ENCODE measurements at regions not wholly inside any gene's neighbourhood (a gene's known extent, or its start where the extent isn't known, plus 50 kb on each side); places are given as distances from the start of the nearest gene placed in this dataset.
"Not testable (repeated sequence)": the region's sequence is repeated elsewhere in the genome, so short reads cannot be mapped to it uniquely, and the experiment has no call there.

GRCh38 chr10:23535381-23535780 is 96.5 kb downstream of the OTUD1 start:
- no peak for TF ChIP-seq CTCF (IDR thresholded peaks at IDR 0.05; ENCODE audit: partially characterized antibody, unreplicated experiment)
- H3K4me3 Mint-ChIP-seq (ENCODE audit: unreplicated experiment) = no peak overlapping the region
- H3K27me3 Mint-ChIP-seq (ENCODE audit: unreplicated experiment) = no peaks in the 10 kb centered on the region
- H3K27ac Mint-ChIP-seq (ENCODE audit: unreplicated experiment) = no peak overlapping the region
- no peaks in the 10 kb centered on the region for H3K36me3 Mint-ChIP-seq (ENCODE audit: unreplicated experiment)
- no peaks in the 10 kb centered on the region for H3K4me1 Mint-ChIP-seq (ENCODE audit: low read depth, unreplicated experiment)
- DNase-seq = no peak
- H3K9me3 Mint-ChIP-seq (ENCODE audit: unreplicated experiment) = peaks cover 1% of the 10 kb centered on the region

GRCh38 chr10:23538968-23539367 is 100.1 kb downstream of the OTUD1 start:
- no peak for TF ChIP-seq CTCF (IDR thresholded peaks at IDR 0.05; ENCODE audit: partially characterized antibody, unreplicated experiment)
- Mint-ChIP-seq H3K4me1 (ENCODE audit: low read depth, unreplicated experiment) (no peaks in the 10 kb centered on the region), H3K9me3 (ENCODE audit: unreplicated experiment) (peaks cover 1% of the 10 kb centered on the region), H3K36me3 (ENCODE audit: unreplicated experiment) (no peaks in the 10 kb centered on the region), H3K4me3 (ENCODE audit: unreplicated experiment) (no peak overlapping the region), H3K27ac (ENCODE audit: unreplicated experiment) (no peak overlapping the region), H3K27me3 (ENCODE audit: unreplicated experiment) (peaks cover 2% of the 10 kb centered on the region)
- no peak for DNase-seq

- H3K36me3 Mint-ChIP-seq (ENCODE audit: unreplicated experiment) = no peaks in the 10 kb centered on the region
- no peaks in the 10 kb centered on the region for H3K4me1 Mint-ChIP-seq (ENCODE audit: low read depth, unreplicated experiment)
- DNase-seq = no peak
- H3K4me3 Mint-ChIP-seq (ENCODE audit: unreplicated experiment) = no peak overlapping the region
- TF ChIP-seq CTCF (IDR thresholded peaks at IDR 0.05; ENCODE audit: partially characterized antibody, unreplicated experiment) = no peak
- peaks cover 2% of the 10 kb centered on the region for H3K27me3 Mint-ChIP-seq (ENCODE audit: unreplicated experiment)
- H3K27ac Mint-ChIP-seq (ENCODE audit: unreplicated experiment) = no peak overlapping the region
- no peaks in the 10 kb centered on the region for H3K9me3 Mint-ChIP-seq (ENCODE audit: unreplicated experiment)
Measured at GRCh38 chr10:23540401-23541030, 101.6 kb downstream of the OTUD1 start.

GRCh38 chr10:23543691-23544380 is 105.0 kb downstream of the OTUD1 start:
- Mint-ChIP-seq H3K4me3 (ENCODE audit: unreplicated experiment) (no peak overlapping the region), H3K27ac (ENCODE audit: unreplicated experiment) (no peak overlapping the region), H3K36me3 (ENCODE audit: unreplicated experiment) (no peaks in the 10 kb centered on the region), H3K9me3 (ENCODE audit: unreplicated experiment) (no peaks in the 10 kb centered on the region), H3K27me3 (ENCODE audit: unreplicated experiment) (peaks cover 2% of the 10 kb centered on the region), H3K4me1 (ENCODE audit: low read depth, unreplicated experiment) (no peaks in the 10 kb centered on the region)
- no peak for TF ChIP-seq CTCF (IDR thresholded peaks at IDR 0.05; ENCODE audit: partially characterized antibody, unreplicated experiment)
- no peak for DNase-seq

GRCh38 chr10:23545866-23546265 is 107.0 kb downstream of the OTUD1 start:
- H3K4me1 Mint-ChIP-seq (ENCODE audit: low read depth, unreplicated experiment); H3K27ac Mint-ChIP-seq (ENCODE audit: unreplicated experiment); H3K36me3 Mint-ChIP-seq (ENCODE audit: unreplicated experiment); DNase-seq; H3K27me3 Mint-ChIP-seq (ENCODE audit: unreplicated experiment); H3K4me3 Mint-ChIP-seq (ENCODE audit: unreplicated experiment); H3K9me3 Mint-ChIP-seq (ENCODE audit: unreplicated experiment): not testable (repeated sequence)
